Muscle of arm (tissue), 1 donor: ENCODE measurements at regions not wholly inside any gene's neighbourhood (a gene's known extent, or its start where the extent isn't known, plus 50 kb on each side); places are given as distances from the start of the nearest gene placed in this dataset.
"Not testable (repeated sequence)": the region's sequence is repeated elsewhere in the genome, so short reads cannot be mapped to it uniquely, and the experiment has no call there.

Source experiments
- DNase-seq: peaks from one replicate; pipeline ENCODE4 v3.0.0-alpha.2; 2013

- DNase-seq = no peak
Measured at GRCh38 chr7:68700414-68700813, 897.9 kb upstream of the AUTS2 start.

DNA sequence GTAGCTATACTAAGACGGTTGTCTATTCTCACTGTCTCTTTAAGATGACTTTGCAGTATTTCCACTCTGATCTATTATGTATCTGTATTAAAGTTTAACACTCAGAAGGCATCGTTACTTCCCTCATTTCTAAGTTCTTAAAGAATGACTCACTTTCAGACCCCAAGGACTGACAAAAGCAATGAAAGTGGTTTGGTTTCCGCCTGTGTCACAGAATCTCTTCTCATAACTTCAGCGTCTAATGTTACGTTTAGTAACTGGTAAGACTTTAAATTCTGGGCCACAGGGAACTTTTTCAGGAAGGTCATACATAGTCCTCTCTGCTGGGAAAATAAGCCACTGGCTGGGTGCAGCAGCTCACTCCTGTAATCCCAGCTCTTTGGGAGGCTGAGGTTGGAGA lies 892.0 kb upstream of the AUTS2 start:
- DNase-seq = no peak

- DNase-seq = no peak
Measured at GRCh38 chr7:68707159-68707558, 891.1 kb upstream of the AUTS2 start.

DNA sequence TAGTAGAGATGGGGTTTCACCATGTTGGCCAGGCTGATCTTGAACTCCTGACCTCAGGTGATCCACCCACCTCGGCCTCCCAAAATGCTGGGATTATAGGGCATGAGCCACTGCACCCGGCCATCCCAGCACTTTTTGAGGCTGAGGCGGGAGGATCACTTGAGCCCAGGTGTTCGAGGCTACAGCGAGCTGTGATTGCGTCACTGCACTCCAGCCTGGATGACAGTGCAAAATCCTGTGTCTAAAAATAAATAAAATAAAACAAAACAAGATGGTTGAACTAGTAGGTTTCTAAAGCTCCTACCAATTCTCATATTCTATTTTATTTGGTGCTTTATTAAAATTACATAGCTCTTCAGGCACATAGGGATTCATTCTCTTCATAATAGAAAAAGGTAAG lies 890.3 kb upstream of the AUTS2 start:
- no peak for DNase-seq

DNA sequence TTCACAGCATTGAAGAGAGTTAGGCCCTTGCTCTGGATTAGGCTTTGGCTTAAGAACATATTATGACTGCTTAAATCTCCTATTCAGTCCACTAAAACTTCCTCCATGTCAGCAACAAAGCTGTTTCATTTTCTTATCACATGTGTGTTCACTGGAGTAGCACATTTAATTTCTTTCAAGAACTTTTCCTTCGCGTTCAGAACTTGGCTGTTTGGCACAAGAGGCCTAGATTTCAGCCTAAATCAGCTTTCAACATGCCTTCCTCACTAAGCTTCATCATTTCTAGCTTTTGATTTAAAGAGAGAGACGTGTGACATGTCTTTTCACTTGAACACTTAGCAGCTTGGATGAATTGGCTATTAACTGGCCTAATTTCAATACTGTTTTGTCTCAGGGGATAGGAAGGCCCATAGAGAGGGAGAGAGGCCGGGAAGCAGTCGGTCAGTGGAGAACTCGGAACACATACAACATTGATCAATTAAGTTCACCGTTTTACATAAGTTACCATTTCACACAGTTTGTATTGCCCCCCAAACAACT lies 885.2 kb upstream of the AUTS2 start:
- DNase-seq = no peak

DNA sequence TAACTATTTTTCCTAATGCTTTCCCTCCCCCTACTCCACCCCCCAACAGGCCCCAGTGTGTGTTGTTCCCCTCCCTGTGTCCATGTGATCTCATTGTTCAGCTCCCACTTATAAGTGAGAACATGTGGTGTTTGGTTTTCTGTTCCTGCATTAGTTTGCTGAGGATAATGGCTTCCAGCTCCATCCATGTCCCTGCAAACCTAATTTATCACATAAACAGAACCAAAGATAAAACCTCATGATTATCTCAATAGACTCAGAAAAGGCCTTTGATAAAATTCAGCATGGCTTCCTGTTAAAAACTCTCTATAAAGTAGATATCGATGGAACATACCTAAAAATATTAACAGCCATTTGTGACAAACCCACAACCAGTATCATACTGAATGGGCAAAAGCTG lies 884.1 kb upstream of the AUTS2 start:
- DNase-seq = not testable (repeated sequence)

DNA sequence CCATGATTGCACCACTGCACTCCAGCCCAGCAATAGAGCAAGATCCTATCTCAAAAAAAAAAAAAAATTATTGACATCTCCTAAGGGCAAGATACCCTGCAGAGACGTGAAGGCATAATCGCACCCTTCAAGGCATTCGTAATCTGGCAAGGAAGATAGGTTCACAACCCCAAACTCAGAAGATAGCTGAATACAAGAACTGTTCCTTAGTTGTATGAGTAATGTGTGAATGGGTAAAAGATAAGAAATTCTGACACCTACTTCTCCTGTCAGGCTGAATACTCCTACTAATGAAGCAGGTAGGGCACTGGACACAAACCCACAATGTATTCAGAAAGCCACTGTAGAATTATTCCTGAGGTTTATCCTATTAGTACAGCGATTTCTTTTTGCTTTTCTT lies 882.4 kb upstream of the AUTS2 start:
- DNase-seq = no peak

DNA sequence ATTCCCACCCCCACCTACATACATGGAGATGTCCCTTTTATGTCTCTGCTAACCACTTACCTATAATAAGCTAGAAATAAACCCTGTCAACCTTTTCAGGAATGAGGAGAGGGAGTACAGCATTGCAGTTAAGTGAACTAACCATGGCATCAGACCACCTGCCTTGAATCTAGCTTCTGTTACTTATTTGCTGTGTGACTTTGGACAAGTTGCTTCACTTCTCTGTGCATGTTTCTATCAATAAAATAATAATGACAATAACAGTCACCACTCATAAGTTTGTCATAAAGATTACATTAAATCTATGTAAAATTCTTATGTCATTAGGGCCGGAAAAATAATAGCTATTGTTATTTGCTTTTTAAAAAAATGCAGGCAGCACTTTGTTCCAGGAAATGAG lies 881.1 kb upstream of the AUTS2 start:
- DNase-seq = no peak

DNA sequence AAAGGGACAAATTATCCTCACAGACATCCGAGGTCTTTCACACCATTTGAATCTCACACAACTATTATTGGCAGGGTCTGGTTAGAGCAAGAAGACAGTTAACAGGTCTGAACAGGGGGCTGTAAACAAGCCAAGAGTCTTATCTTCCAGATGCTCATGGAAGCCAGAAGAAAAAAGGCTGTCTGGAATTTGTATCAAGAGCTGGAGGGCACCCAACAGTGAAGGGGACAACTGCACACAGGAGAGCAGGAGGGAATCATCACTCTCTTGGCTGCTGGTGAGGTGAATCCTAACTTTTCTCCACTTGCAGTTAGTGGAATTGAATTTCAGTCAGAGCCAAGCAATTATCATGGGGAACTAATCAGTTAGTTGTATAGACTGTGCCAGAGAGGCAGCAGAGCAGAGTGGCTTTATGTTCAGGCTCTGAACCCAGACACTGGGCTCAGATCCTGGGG lies 880.2 kb upstream of the AUTS2 start:
- no peak for DNase-seq

DNA sequence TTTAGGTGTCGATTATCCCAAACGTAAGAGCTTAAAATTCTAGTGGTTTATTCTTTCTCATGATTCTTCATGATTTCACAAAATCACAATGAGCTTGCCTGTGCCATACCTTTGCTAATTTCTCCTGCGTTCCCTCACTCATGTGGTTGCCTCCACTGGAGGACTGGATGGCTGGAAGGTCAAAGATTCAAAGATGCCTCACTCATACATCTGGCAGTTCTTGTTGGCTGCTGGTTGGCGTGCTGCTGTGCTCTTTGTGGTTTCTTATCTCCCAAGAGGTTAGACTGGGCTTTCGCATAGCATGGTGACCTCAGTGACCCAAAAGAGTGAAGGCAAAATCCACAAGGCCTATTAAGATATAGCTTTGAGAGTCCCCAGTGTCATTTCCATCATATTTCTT lies 877.6 kb upstream of the AUTS2 start:
- DNase-seq = no peak

DNA sequence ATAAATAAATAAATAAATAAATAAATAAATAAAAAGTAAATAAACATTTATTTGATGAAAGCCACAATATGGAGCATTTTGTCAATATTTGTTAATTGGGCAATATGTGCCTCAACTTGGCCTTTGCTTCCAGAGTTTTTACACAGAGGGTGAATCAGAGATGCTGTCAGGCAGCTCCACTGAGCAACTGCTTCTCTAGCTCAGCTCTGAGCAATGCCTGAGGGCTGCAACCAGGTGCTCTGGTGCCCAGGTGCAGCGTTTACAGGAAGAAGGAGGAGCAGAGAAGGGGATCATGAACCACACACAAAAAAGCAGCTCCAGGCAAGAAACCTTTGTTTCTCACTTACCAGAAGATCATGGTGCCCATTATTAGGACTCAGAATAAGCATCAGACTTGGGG lies 876.2 kb upstream of the AUTS2 start:
- no peak for DNase-seq

GRCh38 chr7:68724965-68725364 lies 873.3 kb upstream of the AUTS2 start:
- no peak for DNase-seq

GRCh38 chr7:68725843-68726785 lies 872.2 kb upstream of the AUTS2 start:
- no peak for DNase-seq

DNA sequence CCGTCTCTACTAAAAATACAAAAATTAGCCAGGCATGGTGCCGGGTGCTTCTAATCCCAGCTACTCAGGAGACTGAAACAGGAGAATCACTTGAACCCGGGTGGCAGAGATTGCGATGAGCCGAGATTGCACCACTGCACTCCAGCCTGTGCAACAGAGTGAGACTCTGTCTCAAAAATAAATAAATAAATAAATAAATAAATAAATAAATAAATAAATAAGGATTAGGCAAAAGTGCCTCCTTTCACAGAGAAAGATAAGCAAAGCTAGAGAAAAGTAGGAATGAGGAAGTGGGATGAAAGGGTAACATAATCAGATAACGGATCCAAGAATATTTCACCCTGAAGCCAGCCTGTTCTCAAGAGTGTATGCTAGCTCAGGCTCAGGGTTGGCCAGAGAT lies 869.6 kb upstream of the AUTS2 start:
- DNase-seq = not testable (repeated sequence)

- DNase-seq = no peak
Measured at GRCh38 chr7:68729371-68729770, 868.9 kb upstream of the AUTS2 start.

DNA sequence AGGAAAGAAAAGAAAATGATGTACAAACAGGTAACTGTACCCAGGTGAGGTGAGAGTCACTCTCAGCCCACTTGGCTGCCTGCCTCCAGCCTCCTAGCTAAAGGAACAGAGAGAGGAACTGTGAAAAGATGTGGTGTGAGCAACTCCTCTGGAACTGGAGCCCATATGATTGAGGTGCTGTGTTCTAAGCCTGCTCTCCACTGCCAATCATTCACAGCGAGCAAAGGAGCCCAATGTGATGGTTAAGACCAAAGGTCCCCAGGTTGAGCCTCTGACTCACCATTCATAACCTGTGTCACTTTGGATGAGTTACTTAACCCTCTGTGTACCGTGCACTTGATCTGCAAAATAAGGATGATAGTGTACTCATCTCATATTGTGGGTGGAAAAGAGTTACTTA lies 868.1 kb upstream of the AUTS2 start:
- DNase-seq = no peak

GRCh38 chr7:68730964-68731363 lies 867.3 kb upstream of the AUTS2 start:
- no peak for DNase-seq

- DNase-seq = peak; percentile 29
Measured at GRCh38 chr7:68733219-68734153, 864.8 kb upstream of the AUTS2 start.

GRCh38 chr7:68734431-68734830 lies 863.8 kb upstream of the AUTS2 start:
- no peak for DNase-seq

- no peak for DNase-seq
Measured at GRCh38 chr7:68739306-68739705, 859.0 kb upstream of the AUTS2 start.

DNA sequence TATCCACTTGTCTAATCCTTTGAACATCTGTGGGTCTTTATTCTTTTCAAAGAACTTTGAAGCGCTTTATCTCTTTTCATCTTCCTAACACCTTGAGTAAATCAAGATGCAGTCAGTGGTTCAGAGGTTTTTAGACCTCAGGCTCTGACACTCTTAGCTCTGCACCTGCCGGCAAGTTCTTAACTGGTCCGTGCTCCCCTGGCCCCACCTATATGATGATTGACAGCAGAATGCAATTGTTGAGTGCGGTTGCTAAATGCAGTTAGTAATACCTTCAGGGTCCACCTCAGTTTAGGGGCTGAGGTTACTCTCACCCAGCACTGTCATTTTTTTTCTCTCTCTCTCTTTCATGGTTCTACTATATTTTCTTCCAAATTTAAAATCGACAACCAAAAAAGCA lies 854.2 kb upstream of the AUTS2 start:
- DNase-seq = no peak
